K562 (cell line): ENCODE measurements at regions not wholly inside any gene's neighbourhood (a gene's known extent, or its start where the extent isn't known, plus 50 kb on each side); places are given as distances from the start of the nearest gene placed in this dataset.

Experiments used
- ATAC-seq: fragments of 200-7000 bp; cut with Tn5 transposase; 3 replicates; pipeline ENCODE4 v1.9.1; 2020; ENCODE audit warnings: moderate library complexity
- BruUV-seq: library from RNA; stranded (reverse); fragments of 400-500 nt; replicated peaks from 2 replicates; lab custom pipeline; 2021; lab: Mats Ljungman, UMichigan
- CTCF ChIA-PET: fragments of 300-600 bp; formaldehyde crosslinking; extraction: SDS; loops from one replicate; lab custom pipeline; 2021; ENCODE audit warnings: low intra/inter-chr PET ratio; lab: Yijun Ruan, JAX
- POLR2A ChIA-PET: fragments of 300-600, 350-650 bp; sonication (Branson Sonifier 250); formaldehyde crosslinking; extraction: SDS; loops from one replicate; lab custom pipeline; 2021; ENCODE audit warnings: antibody characterized with exemption, inconsistent platforms; lab: Yijun Ruan, JAX
- DNase-seq, 4 experiments: peaks; one replicate each; pipeline versions ENCODE4 v3.0.0 to v3.0.0-alpha.2; 2011 to 2018; ENCODE audit warnings: low spot score in 3 of 4, mixed read lengths in 3 of 4; ENCODE audit errors: extremely low read depth in 1 of 4
- FAIRE-seq: peaks from 2 replicates; lab custom pipeline; 2011; peaks lifted over from hg19 to GRCh38; lab: Jason Lieb, UNC
- H2AFZ ChIP-seq: 2 replicates; pipeline ENCODE4 v1.6.0; 2011; ENCODE audit warnings: low read depth, low read length, control low read depth, inconsistent platforms
- H3K27ac ChIP-seq: fragments of 200-600 bp; 3 replicates; pipeline ENCODE4 v1.8.0; 2011; ENCODE audit warnings: low read depth, mild to moderate bottlenecking, control low read depth, inconsistent platforms, low read length, moderate library complexity, mixed read lengths; ENCODE audit errors: extremely low read depth
- H3K27me3 ChIP-seq, 2 experiments: fragments of 300-600 bp in 1 of 2; 2 replicates in 1 of 2; 3 replicates in 1 of 2; pipeline versions ENCODE4 v1.6.0 to v1.8.0; 2011; ENCODE audit warnings: inconsistent platforms in 2 of 2, low read length in 2 of 2, mild to moderate bottlenecking in 1 of 2, mixed read lengths in 1 of 2, moderate library complexity in 1 of 2; ENCODE audit not compliant: control insufficient read depth in 2 of 2, insufficient read depth in 2 of 2
- H3K36me3 ChIP-seq: fragments of 300-600 bp; 3 replicates; pipeline ENCODE4 v1.8.0; 2011; ENCODE audit warnings: mild to moderate bottlenecking, low read length, inconsistent platforms; ENCODE audit not compliant: control insufficient read depth, insufficient read depth
- H3K4me1 ChIP-seq, 2 experiments: fragments of 200-600 bp in 1 of 2; replicated peaks in 1 of 2; 2 replicates in 1 of 2; 3 replicates in 1 of 2; pipeline versions ENCODE4 v1.5.1 to v1.8.0; 2011; ENCODE audit warnings: inconsistent platforms in 2 of 2, low read length in 2 of 2, mild to moderate bottlenecking in 1 of 2, mixed read lengths in 1 of 2, moderate library complexity in 1 of 2; ENCODE audit not compliant: control insufficient read depth in 2 of 2, insufficient read depth in 2 of 2
- H3K4me2 ChIP-seq: 2 replicates; pipeline ENCODE4 v1.6.1; 2011; ENCODE audit warnings: low read length, control low read depth, inconsistent platforms, mixed read lengths; ENCODE audit not compliant: insufficient read depth
- H3K4me3 ChIP-seq: fragments of 200-600 bp; sonication (generic), shearing (Covaris generic); 2 replicates; pipeline ENCODE4 v1.5.1; 2016; ENCODE audit warnings: control low read depth, inconsistent platforms
- H3K79me2 ChIP-seq: fragments of 200-600 bp; 3 replicates; pipeline ENCODE4 v1.8.0; 2011; ENCODE audit warnings: low read length, inconsistent platforms; ENCODE audit not compliant: control insufficient read depth, insufficient read depth
- H3K9ac ChIP-seq, 2 experiments: 2 replicates each; pipeline versions ENCODE4 v1.6.0 to v1.6.1; 2011; ENCODE audit warnings: low read depth in 2 of 2, low read length in 2 of 2, control low read depth in 1 of 2, inconsistent platforms in 1 of 2, mild to moderate bottlenecking in 1 of 2, mixed read lengths in 1 of 2; ENCODE audit not compliant: insufficient read depth in 1 of 2
- H3K9me1 ChIP-seq: one replicate; pipeline ENCODE4 v1.6.0; 2011; ENCODE audit warnings: inconsistent platforms, mild to moderate bottlenecking, low read length, moderate library complexity; ENCODE audit not compliant: control insufficient read depth, insufficient read depth
- H3K9me3 ChIP-seq: replicated peaks from 2 replicates; pipeline ENCODE4 v1.5.1; 2011; ENCODE audit warnings: low read depth, low read length, inconsistent platforms; ENCODE audit not compliant: control insufficient read depth, insufficient read depth
- H4K20me1 ChIP-seq: replicated peaks from 2 replicates; pipeline ENCODE4 v1.6.1; 2011; ENCODE audit warnings: low read length, inconsistent platforms, mixed read lengths; ENCODE audit not compliant: control insufficient read depth, insufficient read depth
- CBFB ChIP-seq: sonication (generic); formaldehyde crosslinking; IDR thresholded peaks from 2 replicates; pipeline ENCODE4 v1.4.0; 2020; ENCODE audit warnings: mild to moderate bottlenecking, missing genetic modification reagents
- HMG20B ChIP-seq: fragments of 250-450 bp; sonication (Bioruptor Pico); IDR thresholded peaks from 2 replicates; pipeline ENCODE4 v1.5.0; 2021; ENCODE audit warnings: mild to moderate bottlenecking
- ID3 ChIP-seq, 2 experiments: fragments of 250-450 bp in 1 of 2; fragments of 450-650 bp in 1 of 2; sonication (Bioruptor Pico) in 1 of 2; IDR thresholded peaks; 2 replicates each; pipeline versions ENCODE4 v1.6.1 to v1.8.0; 2016 to 2021; ENCODE audit warnings: mild to moderate bottlenecking in 2 of 2, moderate library complexity in 2 of 2, missing compliant biosample characterization in 1 of 2, missing genetic modification characterization in 1 of 2
- NBN ChIP-seq: fragments of 450-650 bp; IDR thresholded peaks from 2 replicates; pipeline ENCODE4 v1.6.1; 2016; ENCODE audit warnings: low read depth, mild to moderate bottlenecking
- NEUROD1 ChIP-seq: fragments of 150-350 bp; IDR thresholded peaks from 2 replicates; pipeline ENCODE4 v1.6.1; 2014; ENCODE audit warnings: borderline replicate concordance, low read length, low read depth; ENCODE audit not compliant: partially characterized antibody
- NUFIP1 ChIP-seq: fragments of 450-650 bp; IDR thresholded peaks from 2 replicates; pipeline ENCODE4 v1.6.1; 2018; ENCODE audit not compliant: partially characterized antibody
- PHF20 ChIP-seq: fragments of 450-650 bp; IDR thresholded peaks from 2 replicates; pipeline ENCODE4 v1.6.1; 2018; ENCODE audit not compliant: partially characterized antibody
- SRSF3 ChIP-seq: fragments of 200-400 bp; formaldehyde crosslinking; IDR thresholded peaks from 2 replicates; pipeline ENCODE4 v1.6.1; 2016; ENCODE audit warnings: mild to moderate bottlenecking, low read length, moderate library complexity; ENCODE audit not compliant: insufficient read depth
- TCF7 ChIP-seq: sonication (generic); IDR thresholded peaks from 2 replicates; pipeline ENCODE4 v1.6.1; 2016; ENCODE audit warnings: antibody characterized with exemption, borderline replicate concordance
- ZC3H11A ChIP-seq: IDR thresholded peaks from 2 replicates; pipeline ENCODE4 v1.6.1; 2012; ENCODE audit warnings: low read depth, low read length, improper control_type of control experiment
- ZNF23 ChIP-seq: fragments of 250-450 bp; sonication (Bioruptor Pico); IDR thresholded peaks from 2 replicates; pipeline ENCODE4 v1.4.0; 2020; ENCODE audit warnings: mild to moderate bottlenecking
- ZNF282 ChIP-seq: sonication (generic); formaldehyde crosslinking; IDR thresholded peaks from 2 replicates; pipeline ENCODE4 v1.8.1; 2023; ENCODE audit warnings: missing genetic modification reagents
- ZNF699 ChIP-seq: fragments of 250-450 bp; sonication (Bioruptor Pico); IDR thresholded peaks from 2 replicates; pipeline ENCODE4 v1.8.0; 2021; ENCODE audit warnings: mild to moderate bottlenecking, moderate library complexity; ENCODE audit not compliant: insufficient replicate concordance
- in situ Hi-C: fragments of 300-500 bp; cut with MboI; formaldehyde crosslinking; loops from 4 replicates; pipeline ENCODE4 v1.15.0; 2018; ENCODE audit warnings: inconsistent platforms, mixed read lengths
- intact Hi-C: fragments of 100-400 bp; cut with micrococcal nuclease; formaldehyde crosslinking; loops from 2 replicates; pipeline ENCODE4 v1.14.2; 2022
- TF ChIP-seq, protein P1 (sequence below): IDR thresholded peaks from 3 replicates; pipeline ENCODE4 v1.6.1; 2011; ENCODE audit warnings: borderline replicate concordance, mild to moderate bottlenecking, moderate library complexity; ENCODE audit not compliant: insufficient read length; ENCODE audit errors: extremely low read depth

- Histone ChIP-seq H3K36me3 (no peaks in the 10 kb centered on the region), H3K4me1 (no peaks in the 10 kb centered on the region), H3K27me3 (no peaks in the 10 kb centered on the region), H3K9ac (no peak overlapping the region), H3K4me2 (no peak overlapping the region), H3K4me3 (no peak overlapping the region), H3K9me1 (no peaks in the 10 kb centered on the region), H3K9me3 (no peaks in the 10 kb centered on the region), H3K79me2 (no peaks in the 10 kb centered on the region), H3K27ac (no peak overlapping the region), H4K20me1 (no peaks in the 10 kb centered on the region), H2AFZ (no peak overlapping the region)
- DNase-seq (no peak), ATAC-seq (no peak), FAIRE-seq (no peak)
- no TSS peak for BruUV-seq
- CTCF ChIA-PET = no interaction called here
- intact Hi-C loops (no loop called here), in situ Hi-C loops (no loop called here)
- POLR2A ChIA-PET = no interaction called here
- no peak for TF ChIP-seq ZNF282 (CRISPR knock-in tag)
- TF ChIP-seq PHF20 = no peak
- no peak for TF ChIP-seq ZNF23 (CRISPR knock-in tag)
- TF ChIP-seq ZC3H11A = no peak
- no peak for TF ChIP-seq ID3 (CRISPR knock-in tag; IDR thresholded peaks at IDR 0.05)
- TF ChIP-seq ID3 (tag; IDR thresholded peaks at IDR 0.05) = no peak
- TF ChIP-seq NBN = no peak
- TF ChIP-seq NEUROD1 = no peak
- TF ChIP-seq ZNF699 = no peak
- TF ChIP-seq, protein P1, sequence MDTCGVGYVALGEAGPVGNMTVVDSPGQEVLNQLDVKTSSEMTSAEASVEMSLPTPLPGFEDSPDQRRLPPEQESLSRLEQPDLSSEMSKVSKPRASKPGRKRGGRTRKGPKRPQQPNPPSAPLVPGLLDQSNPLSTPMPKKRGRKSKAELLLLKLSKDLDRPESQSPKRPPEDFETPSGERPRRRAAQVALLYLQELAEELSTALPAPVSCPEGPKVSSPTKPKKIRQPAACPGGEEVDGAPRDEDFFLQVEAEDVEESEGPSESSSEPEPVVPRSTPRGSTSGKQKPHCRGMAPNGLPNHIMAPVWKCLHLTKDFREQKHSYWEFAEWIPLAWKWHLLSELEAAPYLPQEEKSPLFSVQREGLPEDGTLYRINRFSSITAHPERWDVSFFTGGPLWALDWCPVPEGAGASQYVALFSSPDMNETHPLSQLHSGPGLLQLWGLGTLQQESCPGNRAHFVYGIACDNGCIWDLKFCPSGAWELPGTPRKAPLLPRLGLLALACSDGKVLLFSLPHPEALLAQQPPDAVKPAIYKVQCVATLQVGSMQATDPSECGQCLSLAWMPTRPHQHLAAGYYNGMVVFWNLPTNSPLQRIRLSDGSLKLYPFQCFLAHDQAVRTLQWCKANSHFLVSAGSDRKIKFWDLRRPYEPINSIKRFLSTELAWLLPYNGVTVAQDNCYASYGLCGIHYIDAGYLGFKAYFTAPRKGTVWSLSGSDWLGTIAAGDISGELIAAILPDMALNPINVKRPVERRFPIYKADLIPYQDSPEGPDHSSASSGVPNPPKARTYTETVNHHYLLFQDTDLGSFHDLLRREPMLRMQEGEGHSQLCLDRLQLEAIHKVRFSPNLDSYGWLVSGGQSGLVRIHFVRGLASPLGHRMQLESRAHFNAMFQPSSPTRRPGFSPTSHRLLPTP = no peak
- TF ChIP-seq SRSF3 = no peak
- no peak for TF ChIP-seq CBFB
- no peak for TF ChIP-seq NUFIP1
- TF ChIP-seq TCF7 = no peak
- TF ChIP-seq HMG20B = no peak
Observed at GRCh38 chr5:111929261-111929660, 172.3 kb upstream of the NREP start.
